Vagina (tissue), 2 donors: ENCODE measurements at regions not wholly inside any gene's neighbourhood (a gene's known extent, or its start where the extent isn't known, plus 50 kb on each side); places are given as distances from the start of the nearest gene placed in this dataset.

Experiments used
- CTCF ChIP-seq, 3 experiments: fragments of 450-650 bp in 2 of 3; fragments of 200-600 bp in 1 of 3; sonication (generic) in 1 of 3; IDR thresholded peaks; one replicate each; pipeline ENCODE4 v1.5.1; 2017 to 2019; ENCODE audit warnings: antibody characterized with exemption in 3 of 3, mild to moderate bottlenecking in 2 of 3, moderate library complexity in 2 of 3
- POLR2A ChIP-seq, 2 donors: fragments of 450-650 bp; IDR thresholded peaks; one replicate each; pipeline ENCODE4 v1.6.1; 2017; ENCODE audit warnings: antibody characterized with exemption in 2 of 2, mild to moderate bottlenecking in 2 of 2, moderate library complexity in 2 of 2
- POLR2AphosphoS5 ChIP-seq, 2 donors: sonication (generic); formaldehyde crosslinking; IDR thresholded peaks; one replicate each; pipeline ENCODE4 v1.9.0; 2017; ENCODE audit warnings: antibody characterized with exemption in 2 of 2, mild to moderate bottlenecking in 2 of 2, low read depth in 1 of 2; ENCODE audit not compliant: insufficient read depth in 1 of 2

GRCh38 chr7:131014906-131015656 is 281.1 kb upstream of the KLF14 start:
- TF ChIP-seq CTCF (IDR thresholded peaks at IDR 0.05), result no peak
- no peak for TF ChIP-seq POLR2A (IDR thresholded peaks at IDR 0.05)
- TF ChIP-seq POLR2AphosphoS5 (IDR thresholded peaks at IDR 0.05; ENCODE audit: insufficient read depth in 1 of 2, low read depth in 1 of 2), result no peak
